Stomach (tissue), 8 donors: ENCODE measurements at regions not wholly inside any gene's neighbourhood (a gene's known extent, or its start where the extent isn't known, plus 50 kb on each side); places are given as distances from the start of the nearest gene placed in this dataset.
"Not testable (repeated sequence)": the region's sequence is repeated elsewhere in the genome, so short reads cannot be mapped to it uniquely, and the experiment has no call there.

ENCODE experiments used
- DNase-seq, 2 donors: peaks; one replicate each; pipeline versions ENCODE4 v3.0.0 to v3.0.0-alpha.2; 2013 to 2019
- H3K27ac ChIP-seq, 5 donors: fragments of 200-600 bp in 4 of 5; sonication (generic) in 4 of 5; one replicate each; pipeline ENCODE4 v1.5.1; 2013 to 2019; ENCODE audit warnings: mild to moderate bottlenecking in 1 of 5, moderate library complexity in 1 of 5
- H3K27me3 ChIP-seq, 3 donors: fragments of 200-600 bp; sonication (generic); one replicate each; pipeline ENCODE4 v1.5.1; 2017 to 2019; ENCODE audit warnings: mixed run types in 1 of 3
- H3K36me3 ChIP-seq, 4 donors: fragments of 200-600 bp; sonication (generic); 1 replicate in 3 of 4; 2 replicates in 1 of 4; pipeline ENCODE4 v1.5.1; 2016 to 2019
- H3K4me1 ChIP-seq, 4 donors: fragments of 200-600 bp; sonication (generic); one replicate each; pipeline ENCODE4 v1.5.1; 2016 to 2019
- H3K4me3 ChIP-seq, 4 donors: fragments of 200-600 bp; sonication (generic) in 3 of 4; one replicate each; pipeline ENCODE4 v1.5.1; 2016 to 2019; ENCODE audit warnings: mild to moderate bottlenecking in 1 of 4
- H3K9me3 ChIP-seq, 4 donors: fragments of 200-600 bp; sonication (generic); one replicate each; pipeline ENCODE4 v1.5.1; 2016 to 2019
- EP300 ChIP-seq: sonication (generic); formaldehyde crosslinking; IDR thresholded peaks from one replicate; pipeline ENCODE4 v1.6.1; 2017; ENCODE audit warnings: antibody characterized with exemption
- POLR2A ChIP-seq, 4 donors: fragments of 450-650 bp; IDR thresholded peaks; one replicate each; pipeline ENCODE4 v1.6.1; 2016; ENCODE audit warnings: antibody characterized with exemption in 4 of 4, control low read depth in 2 of 4, mild to moderate bottlenecking in 1 of 4, moderate library complexity in 1 of 4
- POLR2AphosphoS5 ChIP-seq, 3 donors: sonication (generic); formaldehyde crosslinking; IDR thresholded peaks; one replicate each; pipeline ENCODE4 v1.6.1; 2016; ENCODE audit warnings: antibody characterized with exemption in 3 of 3
- WGBS, 5 donors: extraction: QIAGEN DNeasy Blood & Tissue Kit in 3 of 5; methylation state at CpG; one replicate each; pipeline versions ENCODE4 v1.1.5 to v1.1.7; 2013 to 2018; 5-methylcytosine and 5-hydroxymethylcytosine counted together
- intact Hi-C: fragments of 100-400 bp; cut with DNase I; formaldehyde crosslinking; loops from one replicate; pipeline ENCODE4 v1.15.1; 2023; ENCODE audit warnings: low total_unique reads
- TF ChIP-seq, protein P1 (sequence below), 7 experiments: fragments of 450-650 bp in 4 of 7; fragments of 200-600 bp in 3 of 7; sonication (generic) in 3 of 7; IDR thresholded peaks; one replicate each; pipeline ENCODE4 v1.5.1; 2016 to 2019; ENCODE audit warnings: antibody characterized with exemption in 7 of 7, control low read depth in 2 of 7, mild to moderate bottlenecking in 1 of 7
- donor health status: healthy with polysubstance abuse.
- donor health status: Bipolar disorder and iron deficiency.
- donor health status: healthy.

DNA sequence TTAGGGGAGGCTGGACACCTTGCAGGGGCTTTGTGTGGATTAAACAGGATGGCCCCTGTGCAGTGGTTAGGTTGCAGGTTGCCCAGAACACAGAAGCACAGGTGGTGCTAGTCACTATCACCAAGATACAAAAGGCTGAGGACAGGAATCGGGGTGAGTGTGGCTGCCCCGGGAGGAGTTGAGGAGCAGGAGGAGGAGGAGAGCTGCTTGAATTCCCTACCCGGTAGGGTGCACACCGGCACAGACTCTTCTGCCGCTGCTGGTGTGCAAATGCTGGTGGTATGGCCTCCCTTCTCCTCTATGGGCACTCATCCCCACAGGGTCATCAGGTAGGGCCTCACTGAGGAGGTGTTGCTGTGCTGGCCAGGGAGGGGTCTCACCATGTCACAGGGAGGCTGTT is 67.5 kb upstream of the SMAD6 start:
- TF ChIP-seq, protein P1, sequence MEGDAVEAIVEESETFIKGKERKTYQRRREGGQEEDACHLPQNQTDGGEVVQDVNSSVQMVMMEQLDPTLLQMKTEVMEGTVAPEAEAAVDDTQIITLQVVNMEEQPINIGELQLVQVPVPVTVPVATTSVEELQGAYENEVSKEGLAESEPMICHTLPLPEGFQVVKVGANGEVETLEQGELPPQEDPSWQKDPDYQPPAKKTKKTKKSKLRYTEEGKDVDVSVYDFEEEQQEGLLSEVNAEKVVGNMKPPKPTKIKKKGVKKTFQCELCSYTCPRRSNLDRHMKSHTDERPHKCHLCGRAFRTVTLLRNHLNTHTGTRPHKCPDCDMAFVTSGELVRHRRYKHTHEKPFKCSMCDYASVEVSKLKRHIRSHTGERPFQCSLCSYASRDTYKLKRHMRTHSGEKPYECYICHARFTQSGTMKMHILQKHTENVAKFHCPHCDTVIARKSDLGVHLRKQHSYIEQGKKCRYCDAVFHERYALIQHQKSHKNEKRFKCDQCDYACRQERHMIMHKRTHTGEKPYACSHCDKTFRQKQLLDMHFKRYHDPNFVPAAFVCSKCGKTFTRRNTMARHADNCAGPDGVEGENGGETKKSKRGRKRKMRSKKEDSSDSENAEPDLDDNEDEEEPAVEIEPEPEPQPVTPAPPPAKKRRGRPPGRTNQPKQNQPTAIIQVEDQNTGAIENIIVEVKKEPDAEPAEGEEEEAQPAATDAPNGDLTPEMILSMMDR (IDR thresholded peaks at IDR 0.05) = no peak
- TF ChIP-seq POLR2AphosphoS5 (IDR thresholded peaks at IDR 0.05) (no peak), EP300 (no peak), POLR2A (IDR thresholded peaks at IDR 0.05) (no peak)
- WGBS, 5 donors = 81 to 91% (median 87%) methylated on average over 5 of the region's 5 CpGs
- intact Hi-C loops = no loop called here
- DNase-seq = no peak
- Histone ChIP-seq H3K4me1 (no peaks in the 10 kb centered on the region), H3K9me3 (no peaks in the 10 kb centered on the region), H3K27me3 (no peaks in the 10 kb centered on the region), H3K4me3 (no peak overlapping the region), H3K27ac (no peak overlapping the region), H3K36me3 (no peaks in the 10 kb centered on the region)

- WGBS, 5 donors = 76 to 90% (median 88%) methylated on average over 5 of the region's 5 CpGs
- intact Hi-C loops = no loop called here
- H3K27ac ChIP-seq = no peak overlapping the region
These were observed 67.0 kb upstream of the SMAD6 start for GRCh38 chr15:66635006-66635405.

GRCh38 chr15:66635817-66636216 is 66.2 kb upstream of the SMAD6 start:
- Histone ChIP-seq H3K4me3 (no peak overlapping the region), H3K36me3 (no peaks in the 10 kb centered on the region), H3K27ac (no peak overlapping the region), H3K27me3 (no peaks in the 10 kb centered on the region), H3K4me1 (no peaks in the 10 kb centered on the region), H3K9me3 (no peaks in the 10 kb centered on the region)
- 87 to 95% (median 88%) methylated on average over 4 of the region's 4 CpGs for WGBS, 5 donors
- TF ChIP-seq POLR2AphosphoS5 (IDR thresholded peaks at IDR 0.05) (no peak), EP300 (no peak), POLR2A (IDR thresholded peaks at IDR 0.05) (no peak)
- TF ChIP-seq, protein P1 (IDR thresholded peaks at IDR 0.05) = no peak
- DNase-seq = no peak
- intact Hi-C loops = no loop called here

More at GRCh38 chr15:66635006-66635405, 67.0 kb upstream of the SMAD6 start:
- H3K9me3 ChIP-seq = no peaks in the 10 kb centered on the region
- H3K27me3 ChIP-seq = no peaks in the 10 kb centered on the region
- H3K36me3 ChIP-seq = no peaks in the 10 kb centered on the region
- no peak overlapping the region for H3K4me3 ChIP-seq
- H3K4me1 ChIP-seq = no peaks in the 10 kb centered on the region
- TF ChIP-seq, protein P1 (IDR thresholded peaks at IDR 0.05) = no peak
- TF ChIP-seq POLR2AphosphoS5 (IDR thresholded peaks at IDR 0.05) (no peak), EP300 (no peak), POLR2A (IDR thresholded peaks at IDR 0.05) (no peak)
- no peak for DNase-seq

DNA sequence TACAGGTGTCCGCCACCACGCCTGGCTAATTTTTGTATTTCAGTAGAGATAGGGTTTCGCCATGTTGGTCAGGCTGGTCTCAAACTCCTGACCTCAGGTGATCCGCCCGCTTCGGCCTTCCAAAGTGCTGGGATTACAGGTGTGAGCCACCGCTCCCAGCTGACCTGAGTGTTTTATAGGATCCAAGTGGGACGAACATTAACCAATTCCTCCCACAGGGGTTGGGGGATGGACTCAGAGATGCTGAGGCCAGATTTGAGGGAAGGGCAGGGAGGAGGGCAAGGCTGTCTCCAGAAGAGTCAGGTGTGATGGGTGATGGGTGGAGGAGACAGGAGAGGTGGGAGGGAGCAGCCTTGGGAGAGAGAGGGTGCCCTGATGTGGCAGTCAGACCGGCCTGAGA is 65.0 kb upstream of the SMAD6 start:
- DNase-seq, H3K27me3 ChIP-seq, H3K27ac ChIP-seq, H3K4me1 ChIP-seq, H3K9me3 ChIP-seq, H3K4me3 ChIP-seq, intact Hi-C loops, H3K36me3 ChIP-seq: not testable (repeated sequence)
- WGBS, 5 donors = 86 to 98% (median 89%) methylated on average over 8 to 9 of the region's 9 CpGs

GRCh38 chr15:66638377-66638776 is 63.7 kb upstream of the SMAD6 start:
- no peaks in the 10 kb centered on the region for H3K9me3 ChIP-seq
- TF ChIP-seq POLR2AphosphoS5 (IDR thresholded peaks at IDR 0.05) (no peak), EP300 (no peak), POLR2A (IDR thresholded peaks at IDR 0.05) (no peak)
- TF ChIP-seq, protein P1 (IDR thresholded peaks at IDR 0.05) = no peak
- intact Hi-C loops = no loop called here
- no peak for DNase-seq
- H3K36me3 ChIP-seq = no peaks in the 10 kb centered on the region
- no peaks in the 10 kb centered on the region for H3K27me3 ChIP-seq
- no peaks in the 10 kb centered on the region for H3K4me1 ChIP-seq
- no peak overlapping the region for H3K27ac ChIP-seq
- WGBS, 5 donors = 54 to 86% (median 81%) methylated on average over 6 of the region's 6 CpGs
- H3K4me3 ChIP-seq = no peak overlapping the region
